ENCODE measurements at regions not wholly inside any gene's neighbourhood (a gene's known extent, or its start where the extent isn't known, plus 50 kb on each side); places are given as distances from the start of the nearest gene placed in this dataset.

GRCh38 chr4:103484521-103484920, 235.3 kb downstream of the TACR3 start:
- CTCF ChIA-PET: no interaction called here
- H3K27ac Mint-ChIP-seq: no peak overlapping the region

GRCh38 chr4:103482893-103483292, 236.9 kb downstream of the TACR3 start:
- no peak overlapping the region for H3K27ac ChIP-seq (ENCODE audit: low read length in 2 of 2)
- ChIA-PET CTCF (no interaction called here), POLR2A (no interaction called here)
- no peaks in the 10 kb centered on the region for H3K79me2 ChIP-seq (ENCODE audit: control insufficient read depth, insufficient read depth, low read length)
- intact Hi-C loops (cut with micrococcal nuclease): no loop called here
- 100% methylated on average over 2 of the region's 2 CpGs for WGBS (ENCODE audit: insufficient coverage)
- H3K9ac ChIP-seq (ENCODE audit: low read length): no peak overlapping the region
- no peaks in the 10 kb centered on the region for H3K27me3 ChIP-seq (replicated peaks in 1 of 4; ENCODE audit: control extremely low read depth in 1 of 4, control insufficient read depth in 3 of 4, insufficient read depth in 4 of 4, low read length in 3 of 4)
- H3K4me1 Mint-ChIP-seq: no peaks in the 10 kb centered on the region
- DNase-seq (no peak), ATAC-seq (ENCODE audit: low read depth) (no peak)
- no peaks in the 10 kb centered on the region for H3K36me3 ChIP-seq (replicated peaks in 1 of 2; ENCODE audit: control extremely low read depth in 1 of 2, control insufficient read depth in 1 of 2, extremely low read depth in 1 of 2, insufficient read depth in 2 of 2, low read length in 1 of 2)
- no peaks in the 10 kb centered on the region for H3K9me3 Mint-ChIP-seq (ENCODE audit: insufficient read depth)
- H3K27ac Mint-ChIP-seq: no peak overlapping the region
- no peaks in the 10 kb centered on the region for H4K20me1 ChIP-seq (ENCODE audit: control insufficient read depth, insufficient read depth, low read length, poor library complexity, severe bottlenecking)
- H3K4me1 ChIP-seq (ENCODE audit: control insufficient read depth in 2 of 2, insufficient read depth in 2 of 2, low read length in 2 of 2): no peaks in the 10 kb centered on the region
- H3K27me3 Mint-ChIP-seq: no peaks in the 10 kb centered on the region
- peaks cover 0 to 11% (median 0%) of the 10 kb centered on the region in 3 donors for H3K9me3 ChIP-seq (ENCODE audit: control extremely low read depth in 1 of 3, control insufficient read depth in 2 of 3, insufficient read depth in 1 of 3, low read length in 2 of 3)
- no peak overlapping the region for H3K4me3 ChIP-seq (ENCODE audit: control extremely low read depth in 1 of 5, extremely low read depth in 1 of 5, insufficient read depth in 1 of 5, low read depth in 2 of 5, low read length in 4 of 5)
- TF ChIP-seq EZH2 (IDR thresholded peaks at IDR 0.05; ENCODE audit: borderline replicate concordance, insufficient read depth, low read depth, low read length, poor library complexity, severe bottlenecking): no peak
- no peak for TF ChIP-seq CTCF (IDR thresholded peaks at IDR 0.05)
- H3K4me2 ChIP-seq (replicated peaks; ENCODE audit: low read depth, low read length, poor library complexity, severe bottlenecking): no peak overlapping the region
- H2AFZ ChIP-seq (ENCODE audit: insufficient read depth, low read depth, low read length, poor library complexity, severe bottlenecking): no peak overlapping the region
- H3K4me3 Mint-ChIP-seq: no peak overlapping the region

More at GRCh38 chr4:103484521-103484920, 235.3 kb downstream of the TACR3 start:
- intact Hi-C loops (cut with micrococcal nuclease): no loop called here
- Histone ChIP-seq H3K27me3 (replicated peaks in 1 of 4; ENCODE audit: control extremely low read depth in 1 of 4, control insufficient read depth in 3 of 4, insufficient read depth in 4 of 4, low read length in 3 of 4) (no peaks in the 10 kb centered on the region), H3K36me3 (replicated peaks in 1 of 2; ENCODE audit: control extremely low read depth in 1 of 2, control insufficient read depth in 1 of 2, extremely low read depth in 1 of 2, insufficient read depth in 2 of 2, low read length in 1 of 2) (no peaks in the 10 kb centered on the region), H3K4me1 (ENCODE audit: control insufficient read depth in 2 of 2, insufficient read depth in 2 of 2, low read length in 2 of 2) (no peaks in the 10 kb centered on the region), H3K9me3 (ENCODE audit: control extremely low read depth in 1 of 3, control insufficient read depth in 2 of 3, insufficient read depth in 1 of 3, low read length in 2 of 3) (peaks cover 0 to 11% (median 0%) of the 10 kb centered on the region in 3 donors), H3K79me2 (ENCODE audit: control insufficient read depth, insufficient read depth, low read length) (no peaks in the 10 kb centered on the region), H3K9ac (ENCODE audit: low read length) (no peak overlapping the region), H4K20me1 (ENCODE audit: control insufficient read depth, insufficient read depth, low read length, poor library complexity, severe bottlenecking) (no peaks in the 10 kb centered on the region), H3K4me3 (ENCODE audit: control extremely low read depth in 1 of 5, extremely low read depth in 1 of 5, insufficient read depth in 1 of 5, low read depth in 2 of 5, low read length in 4 of 5) (no peak overlapping the region), H3K27ac (ENCODE audit: low read length in 2 of 2) (no peak overlapping the region), H3K4me2 (replicated peaks; ENCODE audit: low read depth, low read length, poor library complexity, severe bottlenecking) (no peak overlapping the region), H2AFZ (ENCODE audit: insufficient read depth, low read depth, low read length, poor library complexity, severe bottlenecking) (no peak overlapping the region)
- no CpG with 5 or more reads among the region's 3 CpGs for WGBS (ENCODE audit: insufficient coverage)
- ATAC-seq (ENCODE audit: low read depth): no peak
- no peak for TF ChIP-seq CTCF (IDR thresholded peaks at IDR 0.05)
- TF ChIP-seq EZH2 (IDR thresholded peaks at IDR 0.05; ENCODE audit: borderline replicate concordance, insufficient read depth, low read depth, low read length, poor library complexity, severe bottlenecking): no peak
- Mint-ChIP-seq H3K27me3 (no peaks in the 10 kb centered on the region), H3K4me1 (no peaks in the 10 kb centered on the region), H3K4me3 (no peak overlapping the region), H3K9me3 (ENCODE audit: insufficient read depth) (no peaks in the 10 kb centered on the region)
- POLR2A ChIA-PET: no interaction called here
- DNase-seq: no peak

Data from B cell (primary cell).